GM23338 (cell line): ENCODE measurements at regions not wholly inside any gene's neighbourhood (a gene's known extent, or its start where the extent isn't known, plus 50 kb on each side); places are given as distances from the start of the nearest gene placed in this dataset.

ENCODE experiments used
- ATAC-seq: fragments of 200-7000 bp; cut with Tn5 transposase; 3 replicates; pipeline ENCODE4 v1.9.1; 2020
- DNase-seq: peaks from one replicate; pipeline ENCODE4 v3.0.0-alpha.2; 2015; ENCODE audit warnings: low spot score
- H2AFZ ChIP-seq: fragments of 200-600 bp; sonication (generic); 2 replicates; pipeline ENCODE4 v1.8.0; 2016; ENCODE audit warnings: antibody characterized with exemption, mild to moderate bottlenecking, moderate library complexity
- H3F3A ChIP-seq: fragments of 200-600 bp; sonication (generic); replicated peaks from 2 replicates; pipeline ENCODE4 v1.8.0; 2017; ENCODE audit warnings: antibody characterized with exemption, mixed run types, low read depth
- H3K27ac ChIP-seq: fragments of 200-600 bp; sonication (generic); 2 replicates; pipeline ENCODE4 v1.6.1; 2016; ENCODE audit warnings: low read depth
- H3K27me3 ChIP-seq: fragments of 200-600 bp; sonication (generic); 2 replicates; pipeline ENCODE4 v1.8.0; 2016; ENCODE audit warnings: mild to moderate bottlenecking, mixed run types, moderate library complexity; ENCODE audit not compliant: insufficient read depth
- H3K36me3 ChIP-seq: fragments of 200-600 bp; sonication (generic); 2 replicates; pipeline ENCODE4 v1.8.0; 2016; ENCODE audit warnings: mild to moderate bottlenecking; ENCODE audit not compliant: insufficient read depth
- H3K4me1 ChIP-seq: fragments of 200-600 bp; sonication (generic); 2 replicates; pipeline ENCODE4 v1.8.0; 2016; ENCODE audit warnings: mild to moderate bottlenecking, moderate library complexity; ENCODE audit not compliant: insufficient read depth
- H3K4me2 ChIP-seq: fragments of 200-600 bp; sonication (generic); 2 replicates; pipeline ENCODE4 v1.7.1; 2017; ENCODE audit warnings: mixed run types
- H3K4me3 ChIP-seq: fragments of 200-600 bp; sonication (generic); 2 replicates; pipeline ENCODE4 v1.6.1; 2016; ENCODE audit warnings: mixed run types
- H3K79me2 ChIP-seq: fragments of 200-600 bp; sonication (generic); replicated peaks from 2 replicates; pipeline ENCODE4 v1.8.0; 2017; ENCODE audit warnings: mild to moderate bottlenecking; ENCODE audit not compliant: insufficient read depth
- H3K9me2 ChIP-seq: fragments of 200-600 bp; sonication (generic); 2 replicates; pipeline ENCODE4 v1.8.0; 2017; ENCODE audit not compliant: insufficient read depth
- H4K20me1 ChIP-seq: fragments of 200-600 bp; sonication (generic); replicated peaks from 2 replicates; pipeline ENCODE4 v1.8.0; 2017; ENCODE audit warnings: mild to moderate bottlenecking; ENCODE audit not compliant: insufficient read depth
- H3K27ac Mint-ChIP-seq: 2 replicates; pipeline ENCODE4 v1.8.0; 2020; ENCODE audit warnings: inconsistent platforms, mild to moderate bottlenecking, moderate library complexity, mixed read lengths
- H3K27me3 Mint-ChIP-seq: 3 replicates; pipeline ENCODE4 v1.8.0; 2022; ENCODE audit warnings: low read depth, mild to moderate bottlenecking, moderate library complexity, mixed read lengths, inconsistent platforms; ENCODE audit not compliant: insufficient read depth, poor library complexity
- H3K36me3 Mint-ChIP-seq: 3 replicates; pipeline ENCODE4 v1.8.0; 2021; ENCODE audit warnings: low read depth, mild to moderate bottlenecking, inconsistent platforms, moderate library complexity, mixed read lengths
- H3K4me1 Mint-ChIP-seq: 3 replicates; pipeline ENCODE4 v1.8.0; 2020; ENCODE audit warnings: mild to moderate bottlenecking, inconsistent platforms, mixed read lengths
- H3K4me3 Mint-ChIP-seq: 3 replicates; pipeline ENCODE4 v1.8.0; 2021; ENCODE audit warnings: moderate library complexity, mild to moderate bottlenecking, inconsistent platforms, mixed read lengths
- H3K9me3 Mint-ChIP-seq: 3 replicates; pipeline ENCODE4 v1.8.0; 2020; ENCODE audit warnings: moderate library complexity, mild to moderate bottlenecking, inconsistent platforms, mixed read lengths
- CREB1 ChIP-seq: fragments of 250-450 bp; sonication (Bioruptor Pico); IDR thresholded peaks from 2 replicates; pipeline ENCODE4 v1.5.0; 2020; ENCODE audit warnings: low read depth, mild to moderate bottlenecking, moderate library complexity
- POLR2AphosphoS5 ChIP-seq: IDR thresholded peaks from 2 replicates; pipeline ENCODE4 v1.6.1; 2016; ENCODE audit warnings: antibody characterized with exemption, low read depth
- TF ChIP-seq, protein P1 (sequence below): fragments of 250-450 bp; sonication (Bioruptor Pico); IDR thresholded peaks from 2 replicates; pipeline ENCODE4 v1.5.0; 2020; ENCODE audit warnings: mild to moderate bottlenecking, moderate library complexity
- TF ChIP-seq, protein P2 (sequence below): IDR thresholded peaks from one replicate; pipeline ENCODE4 v1.6.1; 2018; ENCODE audit warnings: antibody characterized with exemption; ENCODE audit not compliant: unreplicated experiment

DNA sequence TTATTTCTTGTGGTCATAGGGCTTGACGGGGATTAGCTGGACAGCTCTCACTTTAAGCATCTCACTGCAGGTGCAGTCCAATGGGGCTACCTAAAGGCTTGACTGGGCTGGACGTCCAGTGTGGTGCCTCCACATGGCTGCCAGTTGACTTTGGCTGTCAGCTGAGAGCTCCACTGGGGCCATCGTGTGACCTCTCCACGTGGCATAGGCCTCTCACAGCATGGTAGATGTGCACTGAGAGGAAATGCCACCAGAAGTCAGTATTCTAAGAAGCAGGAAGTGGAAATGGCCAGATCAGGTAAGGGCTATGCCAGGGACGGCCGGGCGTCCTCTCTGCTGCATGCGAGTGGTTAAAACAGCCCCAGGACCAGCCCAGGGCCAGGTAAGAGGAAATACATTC is 105.2 kb upstream of the TWIST2 start (continued):
- TF ChIP-seq, protein P1, sequence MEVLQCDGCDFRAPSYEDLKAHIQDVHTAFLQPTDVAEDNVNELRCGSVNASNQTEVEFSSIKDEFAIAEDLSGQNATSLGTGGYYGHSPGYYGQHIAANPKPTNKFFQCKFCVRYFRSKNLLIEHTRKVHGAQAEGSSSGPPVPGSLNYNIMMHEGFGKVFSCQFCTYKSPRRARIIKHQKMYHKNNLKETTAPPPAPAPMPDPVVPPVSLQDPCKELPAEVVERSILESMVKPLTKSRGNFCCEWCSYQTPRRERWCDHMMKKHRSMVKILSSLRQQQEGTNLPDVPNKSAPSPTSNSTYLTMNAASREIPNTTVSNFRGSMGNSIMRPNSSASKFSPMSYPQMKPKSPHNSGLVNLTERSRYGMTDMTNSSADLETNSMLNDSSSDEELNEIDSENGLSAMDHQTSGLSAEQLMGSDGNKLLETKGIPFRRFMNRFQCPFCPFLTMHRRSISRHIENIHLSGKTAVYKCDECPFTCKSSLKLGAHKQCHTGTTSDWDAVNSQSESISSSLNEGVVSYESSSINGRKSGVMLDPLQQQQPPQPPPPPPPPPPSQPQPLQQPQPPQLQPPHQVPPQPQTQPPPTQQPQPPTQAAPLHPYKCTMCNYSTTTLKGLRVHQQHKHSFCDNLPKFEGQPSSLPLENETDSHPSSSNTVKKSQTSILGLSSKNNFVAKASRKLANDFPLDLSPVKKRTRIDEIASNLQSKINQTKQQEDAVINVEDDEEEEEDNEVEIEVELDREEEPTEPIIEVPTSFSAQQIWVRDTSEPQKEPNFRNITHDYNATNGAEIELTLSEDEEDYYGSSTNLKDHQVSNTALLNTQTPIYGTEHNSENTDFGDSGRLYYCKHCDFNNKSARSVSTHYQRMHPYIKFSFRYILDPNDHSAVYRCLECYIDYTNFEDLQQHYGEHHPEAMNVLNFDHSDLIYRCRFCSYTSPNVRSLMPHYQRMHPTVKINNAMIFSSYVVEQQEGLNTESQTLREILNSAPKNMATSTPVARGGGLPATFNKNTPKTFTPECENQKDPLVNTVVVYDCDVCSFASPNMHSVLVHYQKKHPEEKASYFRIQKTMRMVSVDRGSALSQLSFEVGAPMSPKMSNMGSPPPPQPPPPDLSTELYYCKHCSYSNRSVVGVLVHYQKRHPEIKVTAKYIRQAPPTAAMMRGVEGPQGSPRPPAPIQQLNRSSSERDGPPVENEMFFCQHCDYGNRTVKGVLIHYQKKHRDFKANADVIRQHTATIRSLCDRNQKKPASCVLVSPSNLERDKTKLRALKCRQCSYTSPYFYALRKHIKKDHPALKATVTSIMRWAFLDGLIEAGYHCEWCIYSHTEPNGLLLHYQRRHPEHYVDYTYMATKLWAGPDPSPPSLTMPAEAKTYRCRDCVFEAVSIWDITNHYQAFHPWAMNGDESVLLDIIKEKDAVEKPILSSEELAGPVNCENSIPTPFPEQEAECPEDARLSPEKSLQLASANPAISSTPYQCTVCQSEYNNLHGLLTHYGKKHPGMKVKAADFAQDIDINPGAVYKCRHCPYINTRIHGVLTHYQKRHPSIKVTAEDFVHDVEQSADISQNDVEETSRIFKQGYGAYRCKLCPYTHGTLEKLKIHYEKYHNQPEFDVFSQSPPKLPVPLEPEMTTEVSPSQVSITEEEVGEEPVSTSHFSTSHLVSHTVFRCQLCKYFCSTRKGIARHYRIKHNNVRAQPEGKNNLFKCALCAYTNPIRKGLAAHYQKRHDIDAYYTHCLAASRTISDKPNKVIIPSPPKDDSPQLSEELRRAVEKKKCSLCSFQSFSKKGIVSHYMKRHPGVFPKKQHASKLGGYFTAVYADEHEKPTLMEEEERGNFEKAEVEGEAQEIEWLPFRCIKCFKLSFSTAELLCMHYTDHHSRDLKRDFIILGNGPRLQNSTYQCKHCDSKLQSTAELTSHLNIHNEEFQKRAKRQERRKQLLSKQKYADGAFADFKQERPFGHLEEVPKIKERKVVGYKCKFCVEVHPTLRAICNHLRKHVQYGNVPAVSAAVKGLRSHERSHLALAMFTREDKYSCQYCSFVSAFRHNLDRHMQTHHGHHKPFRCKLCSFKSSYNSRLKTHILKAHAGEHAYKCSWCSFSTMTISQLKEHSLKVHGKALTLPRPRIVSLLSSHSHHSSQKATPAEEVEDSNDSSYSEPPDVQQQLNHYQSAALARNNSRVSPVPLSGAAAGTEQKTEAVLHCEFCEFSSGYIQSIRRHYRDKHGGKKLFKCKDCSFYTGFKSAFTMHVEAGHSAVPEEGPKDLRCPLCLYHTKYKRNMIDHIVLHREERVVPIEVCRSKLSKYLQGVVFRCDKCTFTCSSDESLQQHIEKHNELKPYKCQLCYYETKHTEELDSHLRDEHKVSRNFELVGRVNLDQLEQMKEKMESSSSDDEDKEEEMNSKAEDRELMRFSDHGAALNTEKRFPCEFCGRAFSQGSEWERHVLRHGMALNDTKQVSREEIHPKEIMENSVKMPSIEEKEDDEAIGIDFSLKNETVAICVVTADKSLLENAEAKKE (CRISPR knock-in tag) = no peak

DNA sequence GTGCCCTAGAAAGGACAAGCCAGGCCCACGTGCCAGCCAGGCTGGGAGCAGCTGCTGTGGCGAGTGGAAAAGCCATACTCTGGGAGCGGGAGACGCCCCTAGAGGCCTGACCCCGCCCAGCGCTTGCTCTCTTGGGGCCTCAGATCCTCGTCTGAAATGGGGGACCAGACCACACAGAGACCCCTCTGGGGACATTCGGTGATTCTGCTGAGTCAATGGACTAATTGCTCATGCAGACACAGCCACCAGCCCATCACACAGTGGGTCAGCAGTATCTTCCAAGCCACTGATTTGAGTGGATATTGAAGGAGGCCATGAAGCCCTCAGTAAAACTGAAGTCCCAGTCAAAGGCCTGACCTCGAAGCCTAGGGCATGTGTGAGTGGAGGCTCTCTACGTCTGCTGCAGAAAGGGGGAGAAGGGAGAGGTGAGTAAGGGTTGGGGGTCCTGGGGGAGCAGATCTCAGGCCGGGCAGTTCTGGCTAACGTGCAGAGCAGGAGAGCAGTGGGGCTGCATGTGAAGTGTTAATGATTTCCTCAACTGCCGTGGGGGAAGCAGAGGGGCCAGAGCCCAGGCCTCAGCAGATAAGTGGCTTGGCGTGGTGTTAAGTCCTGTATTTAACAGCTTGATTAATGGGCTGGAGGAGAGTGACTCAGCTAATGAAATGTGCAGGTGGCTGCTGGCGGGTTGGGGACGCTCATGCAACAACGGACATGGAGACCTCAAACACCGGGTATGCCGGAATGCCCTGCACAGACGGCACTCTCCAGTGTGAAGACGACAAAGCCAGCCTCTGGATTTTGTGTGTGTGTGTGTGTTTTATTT is 104.4 kb upstream of the TWIST2 start:
- ATAC-seq = no peak
- TF ChIP-seq, protein P1 (CRISPR knock-in tag) = no peak
- TF ChIP-seq CREB1 (CRISPR knock-in tag) = no peak
- TF ChIP-seq, protein P2, sequence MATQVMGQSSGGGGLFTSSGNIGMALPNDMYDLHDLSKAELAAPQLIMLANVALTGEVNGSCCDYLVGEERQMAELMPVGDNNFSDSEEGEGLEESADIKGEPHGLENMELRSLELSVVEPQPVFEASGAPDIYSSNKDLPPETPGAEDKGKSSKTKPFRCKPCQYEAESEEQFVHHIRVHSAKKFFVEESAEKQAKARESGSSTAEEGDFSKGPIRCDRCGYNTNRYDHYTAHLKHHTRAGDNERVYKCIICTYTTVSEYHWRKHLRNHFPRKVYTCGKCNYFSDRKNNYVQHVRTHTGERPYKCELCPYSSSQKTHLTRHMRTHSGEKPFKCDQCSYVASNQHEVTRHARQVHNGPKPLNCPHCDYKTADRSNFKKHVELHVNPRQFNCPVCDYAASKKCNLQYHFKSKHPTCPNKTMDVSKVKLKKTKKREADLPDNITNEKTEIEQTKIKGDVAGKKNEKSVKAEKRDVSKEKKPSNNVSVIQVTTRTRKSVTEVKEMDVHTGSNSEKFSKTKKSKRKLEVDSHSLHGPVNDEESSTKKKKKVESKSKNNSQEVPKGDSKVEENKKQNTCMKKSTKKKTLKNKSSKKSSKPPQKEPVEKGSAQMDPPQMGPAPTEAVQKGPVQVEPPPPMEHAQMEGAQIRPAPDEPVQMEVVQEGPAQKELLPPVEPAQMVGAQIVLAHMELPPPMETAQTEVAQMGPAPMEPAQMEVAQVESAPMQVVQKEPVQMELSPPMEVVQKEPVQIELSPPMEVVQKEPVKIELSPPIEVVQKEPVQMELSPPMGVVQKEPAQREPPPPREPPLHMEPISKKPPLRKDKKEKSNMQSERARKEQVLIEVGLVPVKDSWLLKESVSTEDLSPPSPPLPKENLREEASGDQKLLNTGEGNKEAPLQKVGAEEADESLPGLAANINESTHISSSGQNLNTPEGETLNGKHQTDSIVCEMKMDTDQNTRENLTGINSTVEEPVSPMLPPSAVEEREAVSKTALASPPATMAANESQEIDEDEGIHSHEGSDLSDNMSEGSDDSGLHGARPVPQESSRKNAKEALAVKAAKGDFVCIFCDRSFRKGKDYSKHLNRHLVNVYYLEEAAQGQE = no peak
- TF ChIP-seq POLR2AphosphoS5 = no peak

More for the DNA sequence above, 104.4 kb upstream of the TWIST2 start:
- peaks cover 15% of the 10 kb centered on the region for H3K9me2 ChIP-seq
- H3F3A ChIP-seq = 0 out of 2 replicates have a peak, but pooled peaks cover 4% of the 10 kb centered on the region
- no peak overlapping the region for H3K4me3 Mint-ChIP-seq
- no peaks in the 10 kb centered on the region for H3K36me3 ChIP-seq
- no peaks in the 10 kb centered on the region for H3K36me3 Mint-ChIP-seq
- peaks cover 2% of the 10 kb centered on the region for H3K27me3 Mint-ChIP-seq
- no peak overlapping the region for H3K4me2 ChIP-seq
- no peaks in the 10 kb centered on the region for H3K4me1 Mint-ChIP-seq
- H3K27ac Mint-ChIP-seq = no peak overlapping the region
- no peaks in the 10 kb centered on the region for H3K27me3 ChIP-seq
- H3K4me1 ChIP-seq = no peaks in the 10 kb centered on the region
- no peaks in the 10 kb centered on the region for H4K20me1 ChIP-seq
- H3K4me3 ChIP-seq = no peak overlapping the region
- no peaks in the 10 kb centered on the region for H3K79me2 ChIP-seq
- H2AFZ ChIP-seq = no peak overlapping the region
- H3K9me3 Mint-ChIP-seq = peaks cover 8% of the 10 kb centered on the region; the same call in 2 of the 3 replicates
- H3K27ac ChIP-seq = no peak overlapping the region
- no peak for DNase-seq
